Natural killer cell (primary cell): ENCODE measurements at regions not wholly inside any gene's neighbourhood (a gene's known extent, or its start where the extent isn't known, plus 50 kb on each side); places are given as distances from the start of the nearest gene placed in this dataset.
"Not testable (repeated sequence)": the region's sequence is repeated elsewhere in the genome, so short reads cannot be mapped to it uniquely, and the experiment has no call there.

Source experiments
- ATAC-seq, 3 donors: fragments of 150-1000 bp in 2 of 3; fragments of 200-7000 bp in 1 of 3; cut with Tn5 transposase; 1 replicate in 1 of 3; 2 replicates in 2 of 3; pipeline ENCODE4 v1.10.0; 2021; ENCODE audit warnings: mild to moderate bottlenecking in 2 of 3, moderate library complexity in 2 of 3
- DNase-seq, 2 donors: peaks; one replicate each; pipeline versions ENCODE4 v3.0.0 to v3.0.0-alpha.2; 2013 to 2021; ENCODE audit warnings: mixed read lengths in 1 of 2
- H3K27ac ChIP-seq: one replicate; pipeline ENCODE4 v1.5.1; 2013; ENCODE audit warnings: mild to moderate bottlenecking, low read length
- H3K27me3 ChIP-seq: one replicate; pipeline ENCODE4 v1.6.1; 2013; ENCODE audit warnings: low read length; ENCODE audit not compliant: control insufficient read depth, insufficient read depth
- H3K36me3 ChIP-seq: one replicate; pipeline ENCODE4 v1.6.1; 2013; ENCODE audit warnings: low read length; ENCODE audit not compliant: control insufficient read depth, insufficient read depth
- H3K4me1 ChIP-seq: one replicate; pipeline ENCODE4 v1.6.1; 2013; ENCODE audit warnings: low read length; ENCODE audit not compliant: control insufficient read depth, insufficient read depth
- H3K4me3 ChIP-seq: one replicate; pipeline ENCODE4 v1.5.1; 2013; ENCODE audit warnings: low read length
- H3K9me3 ChIP-seq: one replicate; pipeline ENCODE4 v1.6.1; 2013; ENCODE audit warnings: low read length; ENCODE audit not compliant: control insufficient read depth, insufficient read depth
- H3K27ac Mint-ChIP-seq, 2 donors: one replicate each; pipeline ENCODE4 v1.8.0; 2022; ENCODE audit warnings: mild to moderate bottlenecking in 2 of 2, mixed read lengths in 2 of 2, moderate library complexity in 1 of 2
- H3K27me3 Mint-ChIP-seq, 2 donors: one replicate each; pipeline ENCODE4 v1.8.0; 2022; ENCODE audit warnings: low read depth in 2 of 2, mixed read lengths in 2 of 2
- H3K36me3 Mint-ChIP-seq: one replicate; pipeline ENCODE4 v1.8.0; 2022; ENCODE audit warnings: mixed read lengths
- H3K4me1 Mint-ChIP-seq, 2 donors: one replicate each; pipeline ENCODE4 v1.8.0; 2022; ENCODE audit warnings: mixed read lengths in 2 of 2
- H3K4me3 Mint-ChIP-seq: one replicate; pipeline ENCODE4 v1.8.0; 2022; ENCODE audit warnings: mild to moderate bottlenecking, moderate library complexity, mixed read lengths
- H3K9me3 Mint-ChIP-seq, 2 donors: one replicate each; pipeline ENCODE4 v1.8.0; 2022; ENCODE audit warnings: mixed read lengths in 2 of 2
- WGBS: methylation state at CpG from one replicate; pipeline ENCODE4 v1.1.7; 2013; ENCODE audit warnings: missing lambda C conversion rate; ENCODE audit not compliant: insufficient coverage; 5-methylcytosine and 5-hydroxymethylcytosine counted together
- intact Hi-C: fragments of 100-400 bp; cut with micrococcal nuclease; formaldehyde crosslinking; loops from one replicate; pipeline ENCODE4 v1.14.2; 2022
- TF ChIP-seq, protein P1 (sequence below): fragments of 200-600 bp; IDR thresholded peaks from one replicate; pipeline ENCODE4 v1.8.0; 2022; ENCODE audit warnings: antibody characterized with exemption

DNA sequence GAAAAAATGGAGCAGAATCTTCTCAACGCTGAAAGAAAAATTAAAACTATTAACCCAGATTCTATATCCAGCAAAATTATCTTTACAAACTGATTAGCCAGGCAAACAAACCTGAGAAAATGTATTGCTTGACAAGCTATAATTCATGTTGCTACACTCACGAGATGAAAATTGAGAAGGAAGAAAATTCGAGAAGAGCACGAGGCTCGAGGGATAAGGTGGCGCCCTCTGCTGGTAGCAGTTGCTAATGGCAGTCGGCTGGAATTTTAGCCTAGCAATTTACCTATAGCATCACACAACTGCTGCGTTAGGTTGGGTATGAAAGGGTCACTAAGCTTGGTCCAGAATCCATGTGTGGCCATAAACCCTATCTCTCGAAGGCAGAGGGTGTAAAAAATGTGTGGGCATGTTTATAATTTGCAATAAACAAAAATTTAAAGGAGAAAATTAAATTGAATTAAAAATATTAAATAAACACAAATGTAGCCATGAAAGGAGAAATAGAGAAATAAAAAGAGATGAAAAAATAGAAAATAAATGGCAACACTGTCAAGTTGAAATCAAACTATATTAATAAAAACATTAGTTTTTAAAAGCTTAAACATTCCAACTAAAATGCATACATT, 126.6 kb downstream of the PPP4R3C start:
- 14% methylated on average over 7 of the region's 9 CpGs for WGBS
- H3K4me1 ChIP-seq = no peaks in the 10 kb centered on the region
- Mint-ChIP-seq H3K27me3 (no peaks in the 10 kb centered on the region), H3K4me1 (no peaks in the 10 kb centered on the region), H3K36me3 (no peaks in the 10 kb centered on the region), H3K27ac (no peak overlapping the region), H3K4me3 (no peak overlapping the region), H3K9me3 (peaks cover 3% of the 10 kb centered on the region in 2 donors)
- TF ChIP-seq, protein P1, sequence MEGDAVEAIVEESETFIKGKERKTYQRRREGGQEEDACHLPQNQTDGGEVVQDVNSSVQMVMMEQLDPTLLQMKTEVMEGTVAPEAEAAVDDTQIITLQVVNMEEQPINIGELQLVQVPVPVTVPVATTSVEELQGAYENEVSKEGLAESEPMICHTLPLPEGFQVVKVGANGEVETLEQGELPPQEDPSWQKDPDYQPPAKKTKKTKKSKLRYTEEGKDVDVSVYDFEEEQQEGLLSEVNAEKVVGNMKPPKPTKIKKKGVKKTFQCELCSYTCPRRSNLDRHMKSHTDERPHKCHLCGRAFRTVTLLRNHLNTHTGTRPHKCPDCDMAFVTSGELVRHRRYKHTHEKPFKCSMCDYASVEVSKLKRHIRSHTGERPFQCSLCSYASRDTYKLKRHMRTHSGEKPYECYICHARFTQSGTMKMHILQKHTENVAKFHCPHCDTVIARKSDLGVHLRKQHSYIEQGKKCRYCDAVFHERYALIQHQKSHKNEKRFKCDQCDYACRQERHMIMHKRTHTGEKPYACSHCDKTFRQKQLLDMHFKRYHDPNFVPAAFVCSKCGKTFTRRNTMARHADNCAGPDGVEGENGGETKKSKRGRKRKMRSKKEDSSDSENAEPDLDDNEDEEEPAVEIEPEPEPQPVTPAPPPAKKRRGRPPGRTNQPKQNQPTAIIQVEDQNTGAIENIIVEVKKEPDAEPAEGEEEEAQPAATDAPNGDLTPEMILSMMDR = no peak
- no peaks in the 10 kb centered on the region for H3K9me3 ChIP-seq
- intact Hi-C loops = no loop called here
- no peak overlapping the region for H3K27ac ChIP-seq
- DNase-seq (peak in 1 of 2 donors; percentile 8), ATAC-seq (no peak)
- H3K4me3 ChIP-seq = no peak overlapping the region
- no peaks in the 10 kb centered on the region for H3K36me3 ChIP-seq
- H3K27me3 ChIP-seq = no peaks in the 10 kb centered on the region

DNA sequence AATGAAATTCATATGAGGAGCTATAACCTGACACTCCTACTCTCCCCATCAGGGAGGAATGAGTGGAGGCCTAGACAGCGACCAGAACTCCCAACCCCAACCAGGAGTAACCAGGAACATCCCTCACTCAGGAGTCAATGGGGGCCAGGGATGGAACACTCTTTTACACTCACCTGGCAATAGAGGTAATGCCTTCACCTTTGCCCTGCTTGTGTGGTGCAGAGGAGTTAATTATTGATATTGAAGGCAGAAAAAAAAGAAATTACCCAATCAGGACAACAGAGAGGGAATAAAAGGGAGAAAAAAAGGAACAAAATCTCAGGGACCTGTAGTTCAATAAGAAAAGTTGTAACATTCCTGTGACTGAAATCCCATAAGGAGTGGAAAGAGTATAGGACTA, 141.5 kb downstream of the PPP4R3C start:
- TF ChIP-seq, protein P1 = no peak
- intact Hi-C loops = no loop called here
- Histone ChIP-seq H3K4me3 (no peak overlapping the region), H3K27ac (no peak overlapping the region), H3K4me1 (no peaks in the 10 kb centered on the region), H3K27me3 (no peaks in the 10 kb centered on the region), H3K9me3 (peaks cover 4% of the 10 kb centered on the region), H3K36me3 (no peaks in the 10 kb centered on the region)
- Mint-ChIP-seq H3K36me3 (no peaks in the 10 kb centered on the region), H3K9me3 (peaks cover 2 to 8% of the 10 kb centered on the region in 2 donors), H3K4me3 (no peak overlapping the region), H3K4me1 (no peaks in the 10 kb centered on the region), H3K27me3 (no peaks in the 10 kb centered on the region), H3K27ac (no peak overlapping the region)
- no CpG with 5 or more reads among the region's 1 CpG for WGBS
- ATAC-seq = no peak
- no peak for DNase-seq

- Mint-ChIP-seq H3K27ac (no peak overlapping the region), H3K4me3 (no peak overlapping the region), H3K9me3 (peaks cover 2 to 3% of the 10 kb centered on the region in 2 donors), H3K27me3 (no peaks in the 10 kb centered on the region), H3K36me3 (no peaks in the 10 kb centered on the region), H3K4me1 (no peaks in the 10 kb centered on the region)
- Histone ChIP-seq H3K4me1 (no peaks in the 10 kb centered on the region), H3K4me3 (no peak overlapping the region), H3K27me3 (no peaks in the 10 kb centered on the region), H3K36me3 (no peaks in the 10 kb centered on the region), H3K9me3 (no peaks in the 10 kb centered on the region), H3K27ac (no peak overlapping the region)
- TF ChIP-seq, protein P1 = no peak
- intact Hi-C loops = no loop called here
- DNase-seq = no peak
- no peak for ATAC-seq
Measured at GRCh38 chrX:27309406-27309805, 153.7 kb downstream of the PPP4R3C start.

DNA sequence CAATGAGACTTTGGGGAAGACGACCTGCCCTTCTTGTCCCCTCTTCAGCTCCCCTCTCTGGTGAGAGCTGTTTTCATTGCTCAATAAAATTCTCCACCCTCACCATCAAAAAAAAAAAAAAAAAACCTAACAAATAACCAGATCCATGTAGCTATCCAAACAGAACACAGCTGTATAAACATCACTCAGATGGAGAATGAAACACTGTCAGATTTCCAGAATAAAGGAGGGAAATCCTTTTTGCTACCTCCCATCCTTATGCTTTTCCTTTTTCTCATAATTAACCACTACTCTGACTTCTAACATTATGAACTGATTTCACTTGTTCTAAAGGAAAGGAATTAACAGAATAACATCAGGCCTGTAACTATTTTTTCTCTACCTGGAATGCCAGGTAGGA, 155.6 kb downstream of the PPP4R3C start:
- no peaks in the 10 kb centered on the region for H3K27me3 ChIP-seq
- H3K4me1 ChIP-seq = no peaks in the 10 kb centered on the region
- Mint-ChIP-seq H3K36me3 (no peaks in the 10 kb centered on the region), H3K27ac (no peak overlapping the region), H3K4me3 (no peak overlapping the region), H3K4me1 (no peaks in the 10 kb centered on the region), H3K9me3 (peaks cover 5 to 9% of the 10 kb centered on the region in 2 donors), H3K27me3 (no peaks in the 10 kb centered on the region)
- intact Hi-C loops = no loop called here
- no peak overlapping the region for H3K27ac ChIP-seq
- WGBS = no CpG with 5 or more reads among the region's 1 CpG
- no peak overlapping the region for H3K4me3 ChIP-seq
- H3K9me3 ChIP-seq = no peaks in the 10 kb centered on the region
- ATAC-seq (no peak), DNase-seq (no peak)
- TF ChIP-seq, protein P1 = no peak
- H3K36me3 ChIP-seq = no peaks in the 10 kb centered on the region

DNA sequence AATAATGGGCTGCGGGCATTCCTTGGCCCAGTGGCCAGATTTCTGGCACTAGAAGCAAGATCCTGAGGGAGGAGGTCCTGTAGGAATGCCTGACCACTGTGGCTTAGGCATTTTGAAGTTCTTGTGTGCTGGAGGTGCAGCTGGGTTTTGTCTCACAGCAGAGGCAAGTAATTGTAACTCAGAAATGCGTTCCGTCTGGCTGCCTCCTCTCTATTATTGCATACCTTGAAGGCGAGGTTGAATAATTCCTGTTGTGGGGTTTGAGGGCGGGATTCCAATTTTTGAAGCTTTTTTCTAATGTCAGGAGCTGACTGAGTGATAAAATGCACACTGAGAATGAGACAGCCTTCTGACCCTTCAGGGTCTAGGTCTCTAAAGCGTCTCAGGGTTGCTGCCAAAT, 170.6 kb downstream of the PPP4R3C start:
- H3K9me3 ChIP-seq, ATAC-seq, H3K27ac ChIP-seq, H3K27ac Mint-ChIP-seq, H3K27me3 ChIP-seq, H3K4me3 ChIP-seq, H3K4me1 ChIP-seq, intact Hi-C loops, H3K4me1 Mint-ChIP-seq, DNase-seq, H3K36me3 ChIP-seq, H3K36me3 Mint-ChIP-seq, H3K27me3 Mint-ChIP-seq, H3K9me3 Mint-ChIP-seq, H3K4me3 Mint-ChIP-seq: not testable (repeated sequence)
- WGBS = 65% methylated on average over 4 of the region's 6 CpGs
